H1 (cell line): ENCODE measurements at regions not wholly inside any gene's neighbourhood (a gene's known extent, or its start where the extent isn't known, plus 50 kb on each side); places are given as distances from the start of the nearest gene placed in this dataset.

Experiments used
- CTCF ChIA-PET: fragments of 300-600 bp; sonication (Branson Sonifier 250); formaldehyde crosslinking; loops from one replicate; lab custom pipeline; 2021; ENCODE audit not compliant: partially characterized antibody; lab: Charles Lee
- POLR2A ChIA-PET: fragments of 300-600 bp; sonication (Branson Sonifier 250); formaldehyde crosslinking; loops from one replicate; lab custom pipeline; 2021; ENCODE audit warnings: inconsistent platforms; ENCODE audit not compliant: partially characterized antibody; lab: Charles Lee
- DNase-seq, 2 experiments: peaks; one replicate each; pipeline versions ENCODE4 v3.0.0 to v3.0.0-alpha.2; 2010 to 2022; ENCODE audit warnings: low spot score in 2 of 2, low read depth in 1 of 2, mixed read lengths in 1 of 2
- FAIRE-seq: peaks from 2 replicates; lab custom pipeline; 2011; peaks lifted over from hg19 to GRCh38; lab: Jason Lieb, UNC
- H2AFZ ChIP-seq: 2 replicates; pipeline ENCODE4 v1.8.1; 2012; ENCODE audit warnings: low read length, inconsistent platforms
- H2AK5ac ChIP-seq: 2 replicates; pipeline ENCODE4 v1.6.1; 2013; ENCODE audit warnings: low read depth, low read length
- H2BK120ac ChIP-seq: replicated peaks from 2 replicates; pipeline ENCODE3; 2013; ENCODE audit warnings: low read depth, low read length, inconsistent platforms
- H2BK12ac ChIP-seq: 2 replicates; pipeline ENCODE4 v1.6.1; 2013; ENCODE audit warnings: low read depth, low read length
- H2BK15ac ChIP-seq: 2 replicates; pipeline ENCODE4 v1.6.1; 2013; ENCODE audit warnings: low read length
- H2BK20ac ChIP-seq: 2 replicates; pipeline ENCODE4 v1.6.1; 2013; ENCODE audit warnings: low read length
- H2BK5ac ChIP-seq: 2 replicates; pipeline ENCODE4 v1.6.1; 2013; ENCODE audit warnings: low read depth, low read length
- H3K14ac ChIP-seq: 2 replicates; pipeline ENCODE4 v1.6.1; 2013; ENCODE audit warnings: inconsistent platforms; ENCODE audit not compliant: insufficient read length
- H3K18ac ChIP-seq: 2 replicates; pipeline ENCODE4 v1.6.1; 2013; ENCODE audit warnings: low read length; ENCODE audit errors: extremely low read depth
- H3K23ac ChIP-seq: 2 replicates; pipeline ENCODE4 v1.6.1; 2013; ENCODE audit warnings: inconsistent platforms; ENCODE audit not compliant: insufficient read length
- H3K23me2 ChIP-seq: 2 replicates; pipeline ENCODE4 v1.6.1; 2013; ENCODE audit warnings: low read depth, low read length
- H3K27ac ChIP-seq: 2 replicates; pipeline ENCODE4 v1.6.1; 2011; ENCODE audit warnings: low read depth, low read length, inconsistent platforms
- H3K27me3 ChIP-seq, 4 experiments: replicated peaks in 1 of 4; 1 replicate in 1 of 4; 2 replicates in 3 of 4; pipeline versions ENCODE4 v1.6.1 to v1.8.1; 2011 to 2013; ENCODE audit warnings: low read length in 3 of 4, mild to moderate bottlenecking in 3 of 4, inconsistent platforms in 2 of 4, mixed read lengths in 2 of 4, moderate library complexity in 1 of 4; ENCODE audit not compliant: control insufficient read depth in 3 of 4, insufficient read depth in 3 of 4; ENCODE audit errors: extremely low read depth in 1 of 4
- H3K36me3 ChIP-seq, 4 experiments: 2 replicates each; pipeline versions ENCODE4 v1.6.1 to v1.8.1; 2011 to 2013; ENCODE audit warnings: mild to moderate bottlenecking in 4 of 4, low read length in 3 of 4, moderate library complexity in 2 of 4, control low read depth in 1 of 4, inconsistent platforms in 1 of 4; ENCODE audit not compliant: insufficient read depth in 4 of 4, control insufficient read depth in 2 of 4
- H3K4ac ChIP-seq: replicated peaks from 2 replicates; pipeline ENCODE3; 2013; ENCODE audit warnings: low read length, low read depth, mixed read lengths, inconsistent platforms; ENCODE audit not compliant: insufficient read length
- H3K4me1 ChIP-seq, 4 experiments: replicated peaks in 1 of 4; 1 replicate in 1 of 4; 2 replicates in 3 of 4; pipeline versions ENCODE4 v1.6.1 to v1.8.1; 2011 to 2013; ENCODE audit warnings: low read length in 3 of 4, inconsistent platforms in 2 of 4, mixed read lengths in 1 of 4; ENCODE audit not compliant: insufficient read depth in 4 of 4, control insufficient read depth in 3 of 4
- H3K4me2 ChIP-seq, 2 experiments: 2 replicates each; pipeline versions ENCODE4 v1.6.1 to v1.8.1; 2011 to 2013; ENCODE audit warnings: low read depth in 2 of 2, low read length in 2 of 2, control low read depth in 1 of 2, inconsistent platforms in 1 of 2, mild to moderate bottlenecking in 1 of 2; ENCODE audit not compliant: insufficient read depth in 1 of 2
- H3K4me3 ChIP-seq, 4 experiments: fragments of 200-600, 300-600 bp in 1 of 4; sonication (generic), shearing (Covaris generic), sonication (Bioruptor Twin) in 1 of 4; 2 replicates each; pipeline versions ENCODE4 v1.5.1 to v1.8.1; 2011 to 2016; ENCODE audit warnings: low read length in 4 of 4, low read depth in 3 of 4, control low read depth in 2 of 4, inconsistent platforms in 2 of 4, mild to moderate bottlenecking in 2 of 4, mixed read lengths in 1 of 4, moderate library complexity in 1 of 4; ENCODE audit not compliant: insufficient read depth in 2 of 4; ENCODE audit errors: extremely low read depth in 1 of 4
- H3K56ac ChIP-seq: replicated peaks from 2 replicates; pipeline ENCODE3; 2013; ENCODE audit warnings: low read depth, mild to moderate bottlenecking, mixed read lengths, low read length, inconsistent platforms; ENCODE audit not compliant: insufficient read length
- H3K79me1 ChIP-seq: 2 replicates; pipeline ENCODE4 v1.6.1; 2013; ENCODE audit warnings: low read depth, low read length, control low read depth
- H3K79me2 ChIP-seq, 2 experiments: 2 replicates each; pipeline versions ENCODE4 v1.6.1 to v1.8.1; 2012 to 2013; ENCODE audit warnings: low read length in 2 of 2, mild to moderate bottlenecking in 2 of 2, inconsistent platforms in 1 of 2; ENCODE audit not compliant: insufficient read depth in 2 of 2, control insufficient read depth in 1 of 2
- H3K9ac ChIP-seq, 4 experiments: replicated peaks in 1 of 4; 1 replicate in 1 of 4; 2 replicates in 3 of 4; pipeline versions ENCODE4 v1.6.1 to v1.8.1; 2011 to 2013; ENCODE audit warnings: low read depth in 3 of 4, low read length in 3 of 4, control low read depth in 2 of 4, mild to moderate bottlenecking in 2 of 4, moderate library complexity in 2 of 4, inconsistent platforms in 1 of 4; ENCODE audit errors: extremely low read depth in 1 of 4
- H3K9me3 ChIP-seq, 2 experiments: 2 replicates each; pipeline versions ENCODE4 v1.6.1 to v1.8.1; 2012 to 2013; ENCODE audit warnings: mild to moderate bottlenecking in 2 of 2, moderate library complexity in 2 of 2, control low read depth in 1 of 2, inconsistent platforms in 1 of 2, low read depth in 1 of 2, low read length in 1 of 2, mixed read lengths in 1 of 2; ENCODE audit not compliant: insufficient read depth in 2 of 2
- H4K20me1 ChIP-seq, 2 experiments: replicated peaks in 1 of 2; 2 replicates each; pipeline versions ENCODE3 to v1.8.1; 2011 to 2013; ENCODE audit warnings: inconsistent platforms in 2 of 2, low read length in 2 of 2, mild to moderate bottlenecking in 1 of 2; ENCODE audit not compliant: insufficient read depth in 2 of 2, control insufficient read depth in 1 of 2
- H4K5ac ChIP-seq: 2 replicates; pipeline ENCODE4 v1.6.1; 2013; ENCODE audit warnings: low read length, low read depth, mixed read lengths, inconsistent platforms; ENCODE audit not compliant: insufficient read length
- H4K8ac ChIP-seq: 2 replicates; pipeline ENCODE4 v1.8.0; 2013; ENCODE audit warnings: mild to moderate bottlenecking, moderate library complexity, low read length, inconsistent platforms; ENCODE audit not compliant: insufficient read depth; ENCODE audit errors: extremely low read depth
- H4K91ac ChIP-seq: replicated peaks from 2 replicates; pipeline ENCODE3; 2013; ENCODE audit warnings: low read length, mixed read lengths, inconsistent platforms; ENCODE audit not compliant: insufficient read length
- BCL11A ChIP-seq, 2 experiments: IDR thresholded peaks; one replicate each; pipeline ENCODE4 v1.6.1; 2011; ENCODE audit warnings: low read depth in 2 of 2, low read length in 2 of 2, mild to moderate bottlenecking in 2 of 2
- BRCA1 ChIP-seq: IDR thresholded peaks from 2 replicates; pipeline ENCODE4 v1.6.1; 2012; ENCODE audit warnings: low read depth, low read length, improper control_type of control experiment
- EGR1 ChIP-seq: IDR thresholded peaks from 2 replicates; pipeline ENCODE4 v1.6.1; 2011; ENCODE audit warnings: low read depth, low read length, borderline replicate concordance
- GABPA ChIP-seq: IDR thresholded peaks from 2 replicates; pipeline ENCODE4 v1.6.1; 2011; ENCODE audit warnings: mild to moderate bottlenecking, low read length, moderate library complexity, borderline replicate concordance; ENCODE audit not compliant: insufficient read depth
- GTF2F1 ChIP-seq: IDR thresholded peaks from 2 replicates; pipeline ENCODE4 v1.6.1; 2012; ENCODE audit warnings: low read depth, low read length, improper control_type of control experiment, borderline replicate concordance
- JUN ChIP-seq: IDR thresholded peaks from 2 replicates; pipeline ENCODE4 v1.6.1; 2011; ENCODE audit warnings: low read depth, mild to moderate bottlenecking, improper control_type of control experiment, low read length
- JUND ChIP-seq: IDR thresholded peaks from 2 replicates; pipeline ENCODE4 v1.6.1; 2011; ENCODE audit warnings: mild to moderate bottlenecking, improper control_type of control experiment, low read length
- KDM1A ChIP-seq: fragments of 200-600, 300-600 bp; sonication (generic); IDR thresholded peaks from 2 replicates; pipeline ENCODE4 v1.7.1; 2016; ENCODE audit warnings: mild to moderate bottlenecking, low read length, borderline replicate concordance
- PHF8 ChIP-seq: fragments of 200-600 bp; sonication (generic); conservative IDR thresholded peaks from 2 replicates; pipeline ENCODE4 v1.7.1; 2012; ENCODE audit warnings: low read depth, mild to moderate bottlenecking, inconsistent platforms, low read length, moderate library complexity
- POU5F1 ChIP-seq: IDR thresholded peaks from 2 replicates; pipeline ENCODE4 v1.6.1; 2011; ENCODE audit warnings: low read depth, mild to moderate bottlenecking, low read length, moderate library complexity
- SUZ12 ChIP-seq: fragments of 200-600 bp; sonication (generic); IDR thresholded peaks from 2 replicates; pipeline ENCODE4 v1.6.1; 2012; ENCODE audit warnings: mild to moderate bottlenecking, inconsistent platforms, low read length, moderate library complexity, mixed read lengths
- WGBS, 2 experiments: shearing (Covaris generic) in 1 of 2; methylation state at CpG; one replicate each; pipeline versions ENCODE4 v1.1.6 to v1.1.7; 2013 to 2015; ENCODE audit warnings: low lambda C conversion rate in 2 of 2, mixed read lengths in 2 of 2, inconsistent platforms in 1 of 2, low coverage in 1 of 2, missing lambda C conversion rate in 1 of 2; ENCODE audit not compliant: insufficient replicate concordance in 2 of 2, insufficient coverage in 1 of 2, insufficient read length in 1 of 2; ENCODE audit errors: extremely low coverage in 1 of 2, missing lambda C conversion rate in 1 of 2; 5-methylcytosine and 5-hydroxymethylcytosine counted together
- TF ChIP-seq, protein P1 (sequence below): IDR thresholded peaks from 2 replicates; pipeline ENCODE4 v1.6.1; 2011; ENCODE audit warnings: low read depth, mild to moderate bottlenecking, low read length; ENCODE audit not compliant: insufficient read depth
- TF ChIP-seq, protein P2 (sequence below): IDR thresholded peaks from 2 replicates; pipeline ENCODE4 v1.6.1; 2012; ENCODE audit warnings: inconsistent platforms

DNA sequence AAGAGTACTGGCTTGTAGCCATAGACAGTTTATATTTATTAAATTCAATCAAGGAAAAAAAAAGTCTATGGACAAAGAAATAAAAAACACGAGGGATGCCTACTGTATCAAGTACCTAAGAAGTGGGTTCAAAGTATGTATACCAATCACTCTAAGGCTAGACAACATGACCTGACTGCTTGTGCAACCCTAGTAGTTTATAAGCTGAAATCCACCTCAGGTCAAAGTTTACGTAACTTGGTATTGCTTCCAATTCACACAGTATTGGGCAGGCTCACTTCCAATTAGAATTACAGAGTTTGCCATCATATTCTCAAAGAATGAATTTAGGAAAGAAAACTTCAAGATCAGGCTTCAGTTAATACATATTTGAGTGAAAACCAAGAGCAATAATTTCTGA, 657.8 kb downstream of the DACH1 start:
- TF ChIP-seq, protein P1, sequence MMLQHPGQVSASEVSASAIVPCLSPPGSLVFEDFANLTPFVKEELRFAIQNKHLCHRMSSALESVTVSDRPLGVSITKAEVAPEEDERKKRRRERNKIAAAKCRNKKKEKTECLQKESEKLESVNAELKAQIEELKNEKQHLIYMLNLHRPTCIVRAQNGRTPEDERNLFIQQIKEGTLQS: no peak
- TF ChIP-seq GABPA: no peak
- no peak for TF ChIP-seq JUN
- TF ChIP-seq SUZ12: no peak
- TF ChIP-seq KDM1A: no peak
- TF ChIP-seq JUND: no peak
- no peak for TF ChIP-seq GTF2F1
- TF ChIP-seq POU5F1: no peak
- TF ChIP-seq, protein P2, sequence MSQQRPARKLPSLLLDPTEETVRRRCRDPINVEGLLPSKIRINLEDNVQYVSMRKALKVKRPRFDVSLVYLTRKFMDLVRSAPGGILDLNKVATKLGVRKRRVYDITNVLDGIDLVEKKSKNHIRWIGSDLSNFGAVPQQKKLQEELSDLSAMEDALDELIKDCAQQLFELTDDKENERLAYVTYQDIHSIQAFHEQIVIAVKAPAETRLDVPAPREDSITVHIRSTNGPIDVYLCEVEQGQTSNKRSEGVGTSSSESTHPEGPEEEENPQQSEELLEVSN: no peak
- TF ChIP-seq PHF8: no peak
- no peak for TF ChIP-seq EGR1
- no peak for TF ChIP-seq BCL11A (IDR thresholded peaks at IDR 0.05; ENCODE audit: low read depth in 2 of 2, low read length in 2 of 2)
- TF ChIP-seq BRCA1: no peak
- H4K5ac ChIP-seq: no peak overlapping the region
- no peak overlapping the region for H2BK5ac ChIP-seq
- DNase-seq: no peak
- H3K23me2 ChIP-seq: no peaks in the 10 kb centered on the region
- H3K27me3 ChIP-seq: peaks cover 0 to 1% (median 0%) of the 10 kb centered on the region in 4 experiments; a peak in 1 of 7 replicates
- no peaks in the 10 kb centered on the region for H4K20me1 ChIP-seq
- H3K18ac ChIP-seq: no peak overlapping the region
- no peak overlapping the region for H3K23ac ChIP-seq
- H3K4ac ChIP-seq: no peak overlapping the region
- H3K56ac ChIP-seq: no peak overlapping the region
- no peak overlapping the region for H2AK5ac ChIP-seq
- 85% methylated on average over 2 of the region's 2 CpGs; no CpG with 5 or more reads in 1 of the 2 experiments for WGBS, 2 experiments
- H2AFZ ChIP-seq: no peak overlapping the region
- H3K4me3 ChIP-seq: no peak overlapping the region
- no peaks in the 10 kb centered on the region; a peak in 1 of 7 replicates for H3K4me1 ChIP-seq
- H3K27ac ChIP-seq: no peak overlapping the region
- no peaks in the 10 kb centered on the region for H3K79me1 ChIP-seq
- H2BK120ac ChIP-seq: no peak overlapping the region
- no peaks in the 10 kb centered on the region for H3K9me3 ChIP-seq
- no peak overlapping the region for H2BK20ac ChIP-seq
- H3K9ac ChIP-seq: no peak overlapping the region
- H2BK12ac ChIP-seq: no peak overlapping the region
- POLR2A ChIA-PET: no interaction called here
- H3K79me2 ChIP-seq: no peaks in the 10 kb centered on the region
- no peak overlapping the region for H4K91ac ChIP-seq
- no peaks in the 10 kb centered on the region for H3K36me3 ChIP-seq
- no peak overlapping the region for H3K4me2 ChIP-seq
- no peak overlapping the region for H4K8ac ChIP-seq
- no peak for FAIRE-seq
- CTCF ChIA-PET: interaction anchor here (0.6 to 0.7 kb wide), 2 partner anchors 283 to 848 kb away, joined by 3 to 4 read pairs; no protein-coding TSS in a partner anchor
- H2BK15ac ChIP-seq: no peak overlapping the region
- H3K14ac ChIP-seq: no peak overlapping the region
